Large intestine (tissue), 3 donors: ENCODE measurements at regions not wholly inside any gene's neighbourhood (a gene's known extent, or its start where the extent isn't known, plus 50 kb on each side); places are given as distances from the start of the nearest gene placed in this dataset.
"Not testable (repeated sequence)": the region's sequence is repeated elsewhere in the genome, so short reads cannot be mapped to it uniquely, and the experiment has no call there.

Source experiments
- DNase-seq, 2 donors: peaks; one replicate each; pipeline versions ENCODE4 v3.0.0 to v3.0.0-alpha.2; 2013
- H3K27ac ChIP-seq: one replicate; pipeline ENCODE4 v1.5.1; 2013; ENCODE audit warnings: low read length
- H3K27me3 ChIP-seq: 2 replicates; pipeline ENCODE4 v1.6.1; 2013; ENCODE audit warnings: low read length; ENCODE audit not compliant: control insufficient read depth, insufficient read depth
- H3K36me3 ChIP-seq: 2 replicates; pipeline ENCODE4 v1.6.1; 2013; ENCODE audit warnings: low read length; ENCODE audit not compliant: control insufficient read depth, insufficient read depth
- H3K4me1 ChIP-seq: one replicate; pipeline ENCODE4 v1.6.1; 2013; ENCODE audit warnings: low read length; ENCODE audit not compliant: control insufficient read depth, insufficient read depth
- H3K4me3 ChIP-seq: one replicate; pipeline ENCODE4 v1.5.1; 2013; ENCODE audit warnings: low read length
- H3K9me3 ChIP-seq: one replicate; pipeline ENCODE4 v1.6.1; 2013; ENCODE audit warnings: mild to moderate bottlenecking, low read depth, low read length, moderate library complexity; ENCODE audit not compliant: control insufficient read depth
- WGBS: methylation state at CpG from one replicate; pipeline ENCODE4 v1.1.5; 2013; ENCODE audit warnings: low lambda C conversion rate; ENCODE audit not compliant: insufficient coverage; 5-methylcytosine and 5-hydroxymethylcytosine counted together

- WGBS: no CpG with 5 or more reads among the region's 6 CpGs
- not testable (repeated sequence) for H3K27ac ChIP-seq, H3K36me3 ChIP-seq, H3K4me1 ChIP-seq, H3K9me3 ChIP-seq, H3K27me3 ChIP-seq, H3K4me3 ChIP-seq, DNase-seq
Measured at GRCh38 chr7:73147681-73148080, 61.8 kb upstream of the SPDYE9 start.

GRCh38 chr7:73143993-73144392, 58.2 kb upstream of the SPDYE9 start:
- H3K27ac ChIP-seq, H3K9me3 ChIP-seq, H3K4me1 ChIP-seq, H3K4me3 ChIP-seq, H3K27me3 ChIP-seq, H3K36me3 ChIP-seq, DNase-seq: not testable (repeated sequence)
- WGBS: no CpG with 5 or more reads among the region's 8 CpGs

GRCh38 chr7:73137922-73138321, 52.1 kb upstream of the SPDYE9 start:
- not testable (repeated sequence) for H3K4me1 ChIP-seq, H3K4me3 ChIP-seq, H3K27ac ChIP-seq, H3K9me3 ChIP-seq, H3K36me3 ChIP-seq, H3K27me3 ChIP-seq, DNase-seq
- no CpG with 5 or more reads among the region's 3 CpGs for WGBS
